Activated CD8-positive, alpha-beta memory T cell treated with anti-CD3 and anti-CD28 coated beads for 24 hours (primary cell): ENCODE measurements at regions not wholly inside any gene's neighbourhood (a gene's known extent, or its start where the extent isn't known, plus 50 kb on each side); places are given as distances from the start of the nearest gene placed in this dataset.
"Not testable (repeated sequence)": the region's sequence is repeated elsewhere in the genome, so short reads cannot be mapped to it uniquely, and the experiment has no call there.

Experiments used
- DNase-seq: peaks from one replicate; pipeline ENCODE4 v3.0.0-alpha.2; 2020

- no peak for DNase-seq
These were observed 86.6 kb upstream of the TOP1 start for GRCh38 chr20:40942006-40942405.

GRCh38 chr20:40942775-40943174 is 85.8 kb upstream of the TOP1 start:
- DNase-seq, result no peak

GRCh38 chr20:40943591-40943990 is 85.0 kb upstream of the TOP1 start:
- no peak for DNase-seq

GRCh38 chr20:40945189-40945588 is 83.4 kb upstream of the TOP1 start:
- no peak for DNase-seq

GRCh38 chr20:40945754-40946450 is 82.7 kb upstream of the TOP1 start:
- no peak for DNase-seq

GRCh38 chr20:40946451-40946850 is 82.2 kb upstream of the TOP1 start:
- no peak for DNase-seq

DNA sequence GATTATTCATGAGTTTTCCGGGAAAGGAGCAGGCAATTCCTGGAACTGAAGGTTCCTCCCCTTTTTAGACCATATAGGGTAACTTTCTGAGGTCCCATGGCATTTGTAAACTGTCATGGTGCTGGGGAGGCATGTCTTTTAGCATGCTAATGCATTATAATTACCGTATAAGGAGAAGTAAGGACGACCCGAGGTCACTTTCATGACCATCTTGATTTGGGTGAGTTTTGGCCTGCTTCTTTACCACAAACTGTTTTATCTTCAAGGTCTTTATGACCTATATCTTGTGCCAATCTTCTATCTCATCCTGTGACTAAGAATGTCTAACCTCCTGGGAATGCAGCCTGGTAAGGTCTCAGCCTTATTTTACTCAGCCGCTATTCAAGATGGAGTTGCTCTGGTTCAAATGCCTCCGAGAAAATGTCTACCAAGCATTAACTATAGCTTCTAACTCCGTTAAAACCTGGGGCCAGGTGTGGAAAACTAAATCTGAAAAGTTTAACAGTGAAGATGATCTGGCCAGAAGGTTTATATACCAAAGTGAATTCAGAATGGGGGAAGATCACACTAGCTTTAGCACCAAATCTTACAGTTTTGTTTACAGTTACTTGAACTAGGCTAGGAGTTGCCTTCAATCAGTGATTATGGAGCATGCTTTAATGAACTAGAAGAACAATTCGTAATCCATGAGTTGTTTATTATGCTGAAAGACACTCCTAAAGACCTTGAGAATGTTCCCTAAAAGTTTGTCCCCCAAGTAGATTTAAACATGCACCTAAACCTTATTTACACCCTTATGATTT is 80.0 kb upstream of the TOP1 start:
- no peak for DNase-seq

DNA sequence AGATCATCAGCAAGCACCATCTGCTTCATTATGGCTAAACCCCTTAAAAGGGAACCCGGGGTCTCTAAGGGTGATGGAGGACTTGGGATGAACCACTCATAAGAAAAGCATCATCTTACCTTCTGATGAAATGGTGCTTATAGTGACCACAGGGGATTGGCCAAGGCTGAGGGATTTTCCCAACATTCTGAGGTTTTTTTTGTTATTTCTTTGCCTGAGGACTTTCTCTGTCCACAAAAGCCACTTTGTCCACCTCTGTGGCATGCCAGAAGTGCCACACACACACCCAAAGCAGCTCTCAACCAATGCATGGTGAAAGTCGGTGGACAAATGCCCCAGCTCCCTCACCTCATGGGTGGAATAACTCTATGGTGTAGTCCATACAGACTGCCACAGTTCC is 79.3 kb upstream of the TOP1 start:
- no peak for DNase-seq

DNA sequence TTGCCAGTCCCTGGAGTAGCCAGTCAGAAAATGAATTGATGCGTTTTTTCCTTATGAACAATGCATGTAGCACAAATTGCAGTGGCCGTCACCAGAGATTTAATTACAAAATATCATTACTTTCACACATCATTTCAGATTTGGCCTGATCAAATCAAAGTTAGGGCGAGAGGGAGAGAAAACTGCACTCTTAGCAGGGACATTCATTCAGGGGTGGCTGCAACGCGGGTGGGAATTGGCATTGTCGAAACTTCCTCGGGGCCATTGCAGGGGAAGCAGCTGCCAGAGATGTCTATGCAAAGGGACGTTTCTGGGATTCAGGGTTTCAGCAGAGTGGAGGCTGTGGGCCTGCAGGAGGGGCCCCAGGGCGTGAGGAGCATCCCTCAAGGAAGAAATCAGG is 76.5 kb upstream of the TOP1 start:
- DNase-seq, result peak; percentile 7

GRCh38 chr20:40953416-40953815 is 75.2 kb upstream of the TOP1 start:
- peak; percentile 3 for DNase-seq

DNA sequence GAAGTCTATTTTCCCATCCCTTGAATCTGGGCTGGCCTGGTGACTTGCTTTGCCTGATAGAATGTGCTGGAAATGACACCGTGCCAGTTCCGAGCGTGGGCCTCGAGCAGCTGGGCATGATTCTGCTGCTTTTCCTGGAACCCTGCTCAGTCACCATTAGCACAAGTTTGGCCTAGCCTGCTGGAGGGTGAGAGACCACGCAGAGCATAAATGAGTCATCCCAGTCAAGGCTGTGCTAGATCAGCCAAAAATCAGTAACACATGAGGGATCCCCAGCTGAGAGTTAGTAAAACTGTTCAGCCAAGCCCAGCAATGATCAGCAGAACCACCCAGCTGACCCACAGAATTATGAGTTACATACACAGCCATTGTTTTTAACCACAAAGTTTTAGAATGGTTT is 74.8 kb upstream of the TOP1 start:
- DNase-seq, result peak; percentile 46

- peak; percentile 24 for DNase-seq
These were observed 74.0 kb upstream of the TOP1 start for GRCh38 chr20:40954521-40955165.

DNA sequence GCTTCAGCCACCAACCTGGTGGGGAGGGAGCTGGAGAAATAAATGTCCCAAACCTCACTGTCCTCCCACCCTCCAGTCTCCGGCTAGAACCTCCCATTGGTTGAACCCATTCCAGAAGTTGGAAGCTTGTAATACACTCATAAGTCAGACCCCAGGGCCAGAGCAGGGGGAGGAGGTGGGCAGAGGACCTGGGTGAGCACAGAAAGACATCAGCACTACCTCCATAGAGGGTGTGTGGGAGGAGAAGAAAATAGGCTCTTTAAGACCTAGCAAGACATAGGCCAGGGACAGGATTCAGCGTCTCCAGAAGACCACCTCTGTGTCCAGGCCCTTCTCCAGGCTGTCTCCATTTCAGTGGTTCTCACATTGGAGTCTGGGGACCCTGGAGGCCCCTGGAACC is 73.3 kb upstream of the TOP1 start:
- DNase-seq, result peak; percentile 41

DNA sequence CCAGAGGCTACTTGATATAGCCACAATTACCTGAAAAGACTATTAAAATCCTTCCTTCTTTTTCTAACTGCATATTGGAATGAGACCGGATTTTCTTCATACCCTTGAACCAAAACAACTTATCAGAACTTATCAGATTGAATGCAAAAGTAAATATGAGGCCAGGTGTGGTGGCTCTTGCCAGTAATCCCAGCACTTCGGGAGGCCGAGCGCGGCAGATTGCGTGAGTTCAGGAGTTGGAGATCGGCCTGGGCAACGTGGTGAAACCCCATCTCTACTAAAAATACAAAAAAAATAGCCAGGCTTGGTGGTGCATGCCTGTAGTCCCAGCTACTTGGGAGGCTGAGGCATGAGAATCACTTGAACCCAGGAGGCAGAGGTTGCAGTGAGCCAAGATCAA is 72.8 kb upstream of the TOP1 start:
- not testable (repeated sequence) for DNase-seq

GRCh38 chr20:40956542-40957264 is 71.9 kb upstream of the TOP1 start:
- DNase-seq, result peak; percentile 32

DNA sequence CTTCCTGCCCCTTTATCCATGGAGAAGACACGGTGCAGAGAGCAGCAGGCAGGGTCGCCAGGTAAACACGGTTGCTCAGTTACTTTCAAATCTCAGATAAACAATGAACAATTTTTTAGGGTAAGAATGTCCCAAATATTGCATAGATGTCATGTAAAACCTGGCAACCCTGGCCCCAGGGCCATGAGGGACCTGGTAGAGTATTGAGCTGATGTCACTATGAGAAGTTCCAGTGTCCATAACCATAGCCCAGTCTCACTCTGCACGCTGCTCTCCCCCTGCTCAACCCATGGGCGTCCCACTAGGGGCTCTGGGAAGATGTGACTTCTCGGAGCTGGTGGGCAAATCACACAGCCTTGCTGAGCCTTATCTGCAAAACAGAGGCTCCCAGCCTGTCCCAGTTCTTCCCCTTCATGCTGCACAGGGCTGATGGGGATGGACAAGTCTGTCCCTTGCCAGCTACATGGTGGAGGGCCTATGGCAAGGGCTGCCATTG is 71.3 kb upstream of the TOP1 start:
- peak; percentile 47 for DNase-seq

DNA sequence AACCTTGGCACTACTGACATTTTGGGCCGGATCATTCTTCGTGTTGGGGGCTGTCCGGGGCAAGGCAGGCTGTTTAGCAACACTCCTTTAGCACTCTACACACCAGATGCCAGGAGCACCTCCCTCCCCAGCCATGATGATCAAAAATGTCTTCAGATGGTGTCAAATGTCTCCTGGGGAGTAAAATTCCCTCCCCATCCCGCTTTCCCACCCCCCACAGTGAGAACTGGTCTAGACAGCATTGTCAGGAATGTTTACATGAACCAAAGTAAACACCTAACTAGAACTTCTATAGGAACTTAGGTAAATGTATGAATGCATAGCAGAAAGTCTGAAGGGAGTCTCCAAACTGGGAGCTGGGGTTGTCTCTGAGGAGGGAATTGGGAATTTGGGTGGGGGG is 70.0 kb upstream of the TOP1 start:
- peak; percentile 19 for DNase-seq

GRCh38 chr20:40959325-40960092 is 69.1 kb upstream of the TOP1 start:
- peak; percentile 24 for DNase-seq

DNA sequence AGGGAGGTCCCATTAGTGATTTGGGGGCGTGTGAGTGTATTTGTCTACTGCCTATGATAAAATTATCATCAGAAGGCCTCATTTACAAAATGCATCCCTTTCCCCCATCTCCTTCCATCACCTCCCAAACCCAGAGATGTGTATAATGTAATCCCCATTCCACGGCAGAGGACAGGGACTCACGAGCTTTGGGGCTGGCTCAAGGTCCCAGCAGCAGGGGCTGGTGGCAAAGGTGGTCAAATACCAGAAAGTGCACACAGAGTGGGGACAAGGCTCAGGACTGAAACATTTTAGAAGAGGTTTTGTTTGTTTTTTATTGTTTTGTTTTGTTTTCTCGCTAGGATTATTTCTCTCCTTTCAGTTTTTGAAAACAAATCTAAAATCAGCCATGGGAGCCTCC is 68.5 kb upstream of the TOP1 start:
- no peak for DNase-seq

DNA sequence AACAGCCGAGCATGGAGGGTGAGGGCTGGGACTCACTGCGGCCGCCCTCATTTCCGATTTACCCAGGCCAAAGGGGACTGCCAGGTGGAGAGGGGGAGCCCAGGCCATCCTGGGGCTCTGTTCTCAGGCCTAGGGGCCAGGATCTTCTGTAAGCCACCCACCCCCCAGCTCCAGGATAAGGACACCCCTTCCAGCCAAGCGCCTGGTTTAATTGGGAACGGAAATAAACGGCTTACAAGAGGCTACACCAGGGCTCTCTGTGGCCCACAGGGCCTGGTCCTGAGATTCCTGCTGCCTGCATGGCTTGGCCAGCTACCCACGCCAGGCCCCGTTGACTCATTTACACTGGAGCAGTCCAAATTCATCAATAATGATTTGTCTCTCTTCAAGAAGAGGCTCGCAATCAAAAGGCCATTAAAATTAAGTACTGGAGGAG is 68.1 kb upstream of the TOP1 start:
- peak; percentile 41 for DNase-seq

GRCh38 chr20:40961176-40961575 is 67.4 kb upstream of the TOP1 start:
- DNase-seq, result peak; percentile 51
